RWPE2 (cell line): ENCODE measurements at regions not wholly inside any gene's neighbourhood (a gene's known extent, or its start where the extent isn't known, plus 50 kb on each side); places are given as distances from the start of the nearest gene placed in this dataset.

Experiments
- ATAC-seq: fragments of 200-7000 bp; cut with Tn5 transposase; 3 replicates; pipeline ENCODE4 v1.9.1; 2021; ENCODE audit warnings: low read depth
- DNase-seq: peaks from one replicate; pipeline ENCODE4 v3.0.0-alpha.2; 2020; ENCODE audit warnings: low spot score
- H3K27ac ChIP-seq: fragments of 450-650 bp; 2 replicates; pipeline ENCODE4 v1.5.1; 2017; ENCODE audit warnings: mild to moderate bottlenecking; ENCODE audit not compliant: poor library complexity, severe bottlenecking
- H3K27me3 ChIP-seq: fragments of 250-450 bp; sonication (Bioruptor Pico); 2 replicates; pipeline ENCODE4 v1.5.1; 2021; ENCODE audit warnings: mild to moderate bottlenecking, moderate library complexity; ENCODE audit not compliant: insufficient read depth, poor library complexity, severe bottlenecking
- H3K36me3 ChIP-seq: fragments of 250-450 bp; sonication (Bioruptor Pico); 2 replicates; pipeline ENCODE4 v1.5.1; 2020; ENCODE audit warnings: low read depth, mild to moderate bottlenecking, moderate library complexity
- H3K4me1 ChIP-seq: fragments of 250-450 bp; sonication (Bioruptor Pico); 2 replicates; pipeline ENCODE4 v1.5.1; 2021; ENCODE audit warnings: mild to moderate bottlenecking, moderate library complexity; ENCODE audit not compliant: insufficient read depth, poor library complexity, severe bottlenecking
- H3K4me3 ChIP-seq: fragments of 250-450 bp; sonication (Bioruptor Pico); 2 replicates; pipeline ENCODE4 v1.5.1; 2021; ENCODE audit warnings: mild to moderate bottlenecking, moderate library complexity; ENCODE audit not compliant: severe bottlenecking
- H3K9me3 ChIP-seq: fragments of 250-450 bp; sonication (Bioruptor Pico); 2 replicates; pipeline ENCODE4 v1.5.1; 2021; ENCODE audit warnings: mild to moderate bottlenecking, moderate library complexity; ENCODE audit not compliant: severe bottlenecking
- CTCF ChIP-seq: fragments of 450-650 bp; IDR thresholded peaks from one replicate; pipeline ENCODE4 v1.5.1; 2017; ENCODE audit warnings: mild to moderate bottlenecking, moderate library complexity; ENCODE audit not compliant: poor library complexity, severe bottlenecking

GRCh38 chr21:41585199-41585994 lies 77.4 kb upstream of the TMPRSS2 start:
- H3K27me3 ChIP-seq, result no peaks in the 10 kb centered on the region
- H3K36me3 ChIP-seq, result no peaks in the 10 kb centered on the region
- DNase-seq (no peak), ATAC-seq (no peak)
- no peaks in the 10 kb centered on the region for H3K9me3 ChIP-seq
- TF ChIP-seq CTCF, result no peak
- H3K4me3 ChIP-seq, result no peak overlapping the region
- peak overlapping the region; percentile 90 for H3K27ac ChIP-seq
- peaks cover 34% of the 10 kb centered on the region for H3K4me1 ChIP-seq

GRCh38 chr21:41584603-41585176 lies 76.7 kb upstream of the TMPRSS2 start:
- no peak for TF ChIP-seq CTCF
- Histone ChIP-seq H3K36me3 (no peaks in the 10 kb centered on the region), H3K27ac (peak overlapping the region; percentile 90), H3K9me3 (no peaks in the 10 kb centered on the region), H3K27me3 (no peaks in the 10 kb centered on the region), H3K4me1 (peaks cover 40% of the 10 kb centered on the region), H3K4me3 (no peak overlapping the region)
- DNase-seq (no peak), ATAC-seq (no peak)

GRCh38 chr21:41583274-41583790 lies 75.4 kb upstream of the TMPRSS2 start:
- Histone ChIP-seq H3K4me3 (no peak overlapping the region), H3K4me1 (peaks cover 40% of the 10 kb centered on the region), H3K27ac (peak overlapping the region; percentile 90), H3K36me3 (no peaks in the 10 kb centered on the region), H3K9me3 (peaks cover 2% of the 10 kb centered on the region), H3K27me3 (no peaks in the 10 kb centered on the region)
- DNase-seq (no peak), ATAC-seq (peak; percentile 85)
- TF ChIP-seq CTCF, result no peak

GRCh38 chr21:41582866-41583265 lies 74.9 kb upstream of the TMPRSS2 start:
- ATAC-seq (no peak), DNase-seq (no peak)
- no peak for TF ChIP-seq CTCF

More at GRCh38 chr21:41582866-41583265, 74.9 kb upstream of the TMPRSS2 start:
- Histone ChIP-seq H3K4me3 (no peak overlapping the region), H3K36me3 (no peaks in the 10 kb centered on the region), H3K27me3 (no peaks in the 10 kb centered on the region), H3K4me1 (peaks cover 40% of the 10 kb centered on the region), H3K27ac (peak overlapping the region; percentile 90), H3K9me3 (peaks cover 6% of the 10 kb centered on the region)
